GM21381 (cell line): ENCODE measurements at regions not wholly inside any gene's neighbourhood (a gene's known extent, or its start where the extent isn't known, plus 50 kb on each side); places are given as distances from the start of the nearest gene placed in this dataset.
"Not testable (repeated sequence)": the region's sequence is repeated elsewhere in the genome, so short reads cannot be mapped to it uniquely, and the experiment has no call there.

Experiments used
- ATAC-seq: cut with Tn5 transposase; IDR thresholded peaks from one replicate; pipeline ENCODE4 v1.9.1; 2021; ENCODE audit warnings: mild to moderate bottlenecking, moderate library complexity; ENCODE audit not compliant: unreplicated experiment

DNA sequence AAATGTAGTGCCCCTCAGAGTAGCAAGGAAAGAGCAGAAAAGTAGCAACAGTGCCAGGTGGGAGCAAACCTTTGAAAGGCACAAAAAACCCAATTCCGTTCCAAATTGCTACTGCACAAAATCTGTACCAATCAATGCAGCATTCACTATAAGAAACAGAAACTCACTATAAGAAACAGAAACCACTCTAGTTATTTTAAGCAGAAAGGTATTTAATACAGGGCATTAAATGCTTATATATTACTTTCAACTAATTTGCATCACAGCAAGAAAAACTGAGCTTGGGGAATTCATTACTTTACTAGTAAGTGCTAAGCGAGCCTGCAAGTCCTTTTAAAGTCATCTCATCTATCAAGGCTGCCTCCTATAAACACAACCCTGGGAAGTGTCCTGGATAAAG lies 116.5 kb upstream of the OLIG3 start:
- ATAC-seq: no peak

DNA sequence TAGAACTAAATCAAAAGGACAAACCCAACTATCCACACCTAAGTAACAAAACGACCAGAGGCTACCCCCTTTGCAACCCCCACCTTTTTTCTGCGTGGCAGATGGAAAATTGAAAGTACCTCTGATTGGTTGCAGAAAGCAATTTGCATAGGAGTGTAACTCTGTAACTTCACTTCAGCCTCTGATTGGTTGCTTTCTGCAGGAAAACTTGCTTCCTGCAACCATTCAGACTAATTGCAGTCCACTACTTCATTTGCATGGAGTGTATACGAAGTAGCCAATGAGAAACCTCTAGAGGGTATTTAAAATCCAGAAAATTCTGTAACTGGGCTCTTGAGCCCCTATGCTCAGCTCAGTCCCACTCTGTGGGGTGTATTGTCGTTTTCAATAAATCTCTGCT lies 129.1 kb upstream of the OLIG3 start:
- no peak for ATAC-seq

- no peak for ATAC-seq
Measured at GRCh38 chr6:137625100-137625661, 131.0 kb upstream of the OLIG3 start.

GRCh38 chr6:137625808-137626207 lies 131.6 kb upstream of the OLIG3 start:
- no peak for ATAC-seq

- ATAC-seq: no peak
Measured at GRCh38 chr6:137630666-137631065, 136.5 kb upstream of the OLIG3 start.

DNA sequence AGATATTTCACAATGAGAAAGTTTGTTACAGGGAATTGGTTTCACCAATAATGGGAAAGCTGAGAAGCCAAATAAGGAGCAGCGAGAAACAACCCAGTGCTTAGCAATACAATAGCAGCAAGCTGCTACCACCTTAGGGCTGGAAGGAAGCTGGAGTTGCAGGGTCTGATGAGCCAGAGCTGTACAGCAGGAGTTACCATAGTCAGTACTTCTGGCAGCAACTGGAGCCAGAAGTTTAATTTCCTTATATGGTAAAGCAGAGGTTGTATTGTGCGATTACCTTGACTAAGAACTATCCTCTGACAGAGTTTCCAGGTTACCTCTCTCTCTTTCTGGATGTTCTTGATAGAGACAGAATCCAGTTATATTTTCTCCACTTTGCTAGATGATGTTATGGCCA lies 137.1 kb upstream of the OLIG3 start:
- ATAC-seq: no peak

DNA sequence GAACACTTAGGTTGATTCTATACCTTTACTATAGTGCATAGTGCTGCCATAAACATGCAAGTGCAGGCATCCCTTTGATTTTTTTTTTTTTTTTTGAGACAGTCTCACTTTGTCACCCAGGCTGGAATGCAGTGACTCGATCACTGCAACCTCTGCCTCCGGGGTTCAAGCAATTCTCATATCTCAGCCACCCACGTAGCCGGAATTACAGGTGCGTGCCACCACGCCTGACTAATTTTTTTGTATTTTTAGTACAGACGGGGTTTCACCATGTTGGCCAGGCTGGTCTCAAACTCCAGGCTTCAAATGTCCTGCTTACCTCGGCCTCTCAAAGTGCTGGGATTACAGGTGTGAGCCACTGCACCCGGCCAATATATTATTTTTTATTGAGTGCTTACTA lies 140.0 kb upstream of the OLIG3 start:
- ATAC-seq: not testable (repeated sequence)

GRCh38 chr6:137637121-137637520 lies 142.9 kb upstream of the OLIG3 start:
- ATAC-seq: no peak

DNA sequence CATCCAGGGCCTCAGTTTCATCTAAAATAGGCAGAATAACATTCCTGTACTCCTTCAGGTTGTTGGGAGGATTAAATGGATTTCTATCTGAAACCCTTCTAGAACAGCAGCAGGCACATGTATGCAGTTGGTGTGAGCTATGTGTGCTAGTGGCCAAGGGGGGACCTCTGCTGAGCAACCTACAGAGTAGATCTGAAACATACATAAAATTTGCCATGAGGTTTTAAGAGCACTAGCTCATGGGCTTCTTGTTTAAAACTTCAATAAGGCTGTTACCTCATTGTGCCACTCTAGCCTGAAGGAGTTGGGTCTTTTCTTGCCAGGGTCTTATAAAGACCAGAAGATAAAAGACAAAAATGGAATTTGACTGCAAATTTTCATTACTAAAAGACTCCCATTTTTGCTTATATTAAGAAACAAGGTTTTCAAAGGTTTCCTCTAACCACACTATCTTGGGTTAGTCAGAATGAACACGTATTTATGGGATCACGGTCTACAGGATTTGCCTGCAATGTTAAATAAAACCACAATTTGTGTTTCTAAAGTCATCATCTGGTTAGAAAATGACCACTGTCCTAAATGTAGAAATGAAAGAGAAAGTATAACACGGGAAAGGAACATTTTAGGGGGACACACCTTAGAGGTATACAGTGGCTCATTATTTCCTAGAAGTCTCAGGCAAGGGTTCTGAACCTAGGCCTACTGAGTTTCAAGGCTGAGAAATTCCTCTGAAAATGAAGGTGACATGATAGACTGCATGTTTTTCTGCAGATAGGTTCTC lies 144.9 kb upstream of the OLIG3 start:
- no peak for ATAC-seq

GRCh38 chr6:137640086-137640485 lies 145.9 kb upstream of the OLIG3 start:
- no peak for ATAC-seq

DNA sequence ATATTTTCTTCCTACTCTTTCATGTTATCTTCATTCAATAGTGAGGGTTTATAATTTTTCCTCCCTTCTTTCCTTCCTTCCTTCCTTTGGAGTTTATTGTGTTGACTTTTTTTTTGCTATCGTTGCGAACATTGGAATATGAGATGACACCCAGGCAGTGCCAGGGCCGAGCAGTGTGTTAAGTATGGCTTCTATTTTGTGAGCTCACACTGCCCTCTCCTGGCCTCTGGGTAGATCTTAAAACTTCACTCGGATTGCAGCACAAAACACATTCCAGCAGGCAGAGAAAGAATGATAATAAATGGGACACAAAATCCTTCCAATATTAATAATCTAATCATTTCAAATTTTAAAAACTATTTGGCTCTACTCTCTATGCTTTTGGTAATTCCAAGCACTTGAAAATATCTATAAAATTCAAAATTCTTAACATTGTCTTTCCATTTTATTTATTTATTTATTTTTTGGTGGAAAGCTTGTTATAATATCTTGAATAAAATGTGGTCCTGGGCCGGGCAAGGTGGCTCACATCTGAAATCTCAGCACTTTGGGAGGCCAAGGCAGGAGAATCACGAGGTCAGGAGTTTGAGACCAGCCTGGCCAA lies 147.4 kb upstream of the OLIG3 start:
- ATAC-seq: peak; percentile 56

DNA sequence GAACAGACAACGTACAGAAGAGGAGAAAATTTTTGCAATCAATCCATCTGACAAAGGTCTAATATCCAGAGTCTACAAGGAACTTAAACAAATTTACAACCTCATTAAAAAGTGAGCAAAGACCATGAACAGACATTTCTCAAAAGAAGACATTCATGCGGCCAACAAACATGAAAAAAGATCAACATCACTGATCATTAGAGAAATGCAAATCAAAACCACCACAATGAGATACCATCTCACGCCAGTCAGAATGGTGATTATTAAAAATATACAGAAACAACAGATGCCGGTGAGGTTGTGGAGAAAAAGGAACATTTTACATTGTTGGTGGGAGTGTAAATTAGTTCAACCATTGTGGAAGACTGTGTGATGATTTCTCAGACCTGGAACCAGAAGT lies 149.0 kb upstream of the OLIG3 start:
- not testable (repeated sequence) for ATAC-seq

DNA sequence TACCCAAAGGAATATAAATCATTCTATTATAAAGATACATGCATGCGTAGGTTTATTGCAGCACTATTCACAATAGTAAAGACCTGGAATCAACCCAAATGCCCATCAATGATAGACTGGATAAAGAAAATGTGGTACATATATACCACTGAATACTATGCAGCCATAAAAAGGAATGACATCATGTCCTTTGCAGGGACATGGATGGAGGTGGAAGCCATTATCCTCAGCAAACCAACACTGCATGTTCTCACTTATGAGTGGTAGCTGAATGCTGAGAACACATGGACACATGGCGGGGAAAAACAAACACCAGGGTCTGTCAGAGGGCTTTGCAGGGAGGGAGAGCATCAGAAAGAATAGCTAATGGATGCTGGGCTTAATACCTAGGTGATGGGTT lies 149.4 kb upstream of the OLIG3 start:
- ATAC-seq: not testable (repeated sequence)

DNA sequence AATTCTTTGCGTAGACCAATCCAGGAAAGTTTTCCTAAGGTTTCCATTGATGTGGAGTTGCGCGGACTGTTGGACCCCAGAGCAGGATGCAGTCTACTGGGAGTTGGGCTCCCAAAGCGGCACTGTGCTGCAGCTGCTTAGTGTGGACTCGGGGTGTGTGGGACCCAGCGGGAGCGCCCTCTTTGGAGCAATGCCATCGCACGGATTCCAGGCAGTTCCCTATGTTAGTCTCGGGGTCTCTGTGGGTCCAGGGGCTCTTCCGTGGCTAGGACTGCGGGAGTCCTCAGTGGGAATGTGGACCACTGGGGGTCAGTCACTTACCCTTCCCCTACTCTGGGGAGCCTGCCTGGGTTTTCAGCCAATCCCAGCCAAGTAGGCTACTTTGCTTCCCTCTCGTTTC lies 151.7 kb upstream of the OLIG3 start:
- no peak for ATAC-seq

- no peak for ATAC-seq
Measured at GRCh38 chr6:137646484-137646883, 152.3 kb upstream of the OLIG3 start.

- no peak for ATAC-seq
Measured at GRCh38 chr6:137647762-137648447, 153.7 kb upstream of the OLIG3 start.

- no peak for ATAC-seq
Measured at GRCh38 chr6:137650720-137651119, 156.5 kb upstream of the OLIG3 start.

DNA sequence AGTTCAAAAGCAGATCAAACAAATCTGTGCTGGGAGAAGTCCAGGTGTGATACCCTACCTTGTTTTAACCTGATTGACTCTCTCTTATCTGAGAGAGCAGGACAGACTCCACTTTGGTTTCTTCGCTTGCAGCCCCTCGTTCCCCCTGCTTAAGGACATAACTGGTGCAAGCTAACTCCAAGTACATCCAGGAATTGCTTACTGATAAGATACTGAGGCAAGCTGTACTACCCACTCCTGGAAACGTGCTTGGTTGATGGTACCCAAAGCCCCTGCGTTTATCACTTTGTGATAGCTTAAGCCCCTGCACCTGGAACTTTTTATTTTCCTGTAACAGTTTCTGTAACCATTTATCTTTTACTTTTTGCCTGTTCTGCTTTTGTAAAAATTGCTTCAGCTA lies 157.0 kb upstream of the OLIG3 start:
- no peak for ATAC-seq

GRCh38 chr6:137651591-137652335 lies 157.6 kb upstream of the OLIG3 start:
- no peak for ATAC-seq

- no peak for ATAC-seq
Measured at GRCh38 chr6:137652961-137653705, 158.9 kb upstream of the OLIG3 start.
